SKM-1 treated with dmso at 0.1 percent for 144 hours (cell line): ENCODE measurements at regions not wholly inside any gene's neighbourhood (a gene's known extent, or its start where the extent isn't known, plus 50 kb on each side); places are given as distances from the start of the nearest gene placed in this dataset.
"Not testable (repeated sequence)": the region's sequence is repeated elsewhere in the genome, so short reads cannot be mapped to it uniquely, and the experiment has no call there.

Experiments
- DNase-seq: peaks from one replicate; lab custom pipeline; 2025; ENCODE audit not compliant: unreplicated experiment; lab: John Stamatoyannopoulos, UW

GRCh38 chr2:175777337-175777736, 224.7 kb downstream of the LNPK start:
- DNase-seq: not testable (repeated sequence)

GRCh38 chr2:175769200-175769599, 232.9 kb downstream of the LNPK start:
- no peak for DNase-seq

- DNase-seq: no peak
Observed at GRCh38 chr2:175766880-175767279, 235.2 kb downstream of the LNPK start.

- DNase-seq: no peak
Observed at GRCh38 chr2:175755656-175756386, 246.2 kb downstream of the LNPK start.

GRCh38 chr2:175755169-175755568, 246.9 kb downstream of the LNPK start:
- no peak for DNase-seq

- DNase-seq: no peak
Observed at GRCh38 chr2:175750195-175750594, 251.9 kb downstream of the LNPK start.

- DNase-seq: no peak
Observed at GRCh38 chr2:175745911-175746310, 256.2 kb downstream of the LNPK start.

GRCh38 chr2:175744000-175744399, 258.1 kb downstream of the LNPK start:
- no peak for DNase-seq

- no peak for DNase-seq
Observed at GRCh38 chr2:175743011-175743410, 259.1 kb downstream of the LNPK start.

- no peak for DNase-seq
Observed at GRCh38 chr2:175742367-175742766, 259.7 kb downstream of the LNPK start.

GRCh38 chr2:175741164-175741563, 260.9 kb downstream of the LNPK start:
- no peak for DNase-seq

- DNase-seq: no peak
Observed at GRCh38 chr2:175737722-175738361, 264.2 kb downstream of the LNPK start.

- no peak for DNase-seq
Observed at GRCh38 chr2:175734686-175735085, 267.4 kb downstream of the LNPK start.

- DNase-seq: no peak
Observed at GRCh38 chr2:175732531-175732930, 269.5 kb downstream of the LNPK start.

- DNase-seq: no peak
Observed at GRCh38 chr2:175730050-175730449, 272.0 kb downstream of the LNPK start.

GRCh38 chr2:175729049-175729706, 272.9 kb downstream of the LNPK start:
- no peak for DNase-seq

GRCh38 chr2:175728032-175728431, 274.0 kb downstream of the LNPK start:
- DNase-seq: no peak

GRCh38 chr2:175726223-175726622, 275.8 kb downstream of the LNPK start:
- DNase-seq: no peak

GRCh38 chr2:175709248-175709647, 292.8 kb downstream of the LNPK start:
- DNase-seq: no peak

GRCh38 chr2:175707322-175707721, 294.7 kb downstream of the LNPK start:
- no peak for DNase-seq

GRCh38 chr2:175704568-175704967, 297.5 kb downstream of the LNPK start:
- not testable (repeated sequence) for DNase-seq

GRCh38 chr2:175698061-175698460, 304.0 kb downstream of the LNPK start:
- DNase-seq: no peak
